Liver (tissue), 7 donors: ENCODE measurements at regions not wholly inside any gene's neighbourhood (a gene's known extent, or its start where the extent isn't known, plus 50 kb on each side); places are given as distances from the start of the nearest gene placed in this dataset.

Experiments
- DNase-seq: peaks from one replicate; pipeline ENCODE4 v3.0.0-alpha.2; 2017; ENCODE audit warnings: low spot score
- H3K27ac ChIP-seq, 2 donors: one replicate each; pipeline ENCODE4 v1.7.0; 2013; ENCODE audit warnings: inconsistent platforms in 2 of 2, low read length in 2 of 2, control low read depth in 1 of 2, low read depth in 1 of 2, mild to moderate bottlenecking in 1 of 2
- H3K27me3 ChIP-seq, 4 donors: one replicate each; pipeline versions ENCODE4 v1.6.1 to v1.7.0; 2013; ENCODE audit warnings: low read length in 3 of 4, inconsistent platforms in 1 of 4, mild to moderate bottlenecking in 1 of 4, moderate library complexity in 1 of 4; ENCODE audit not compliant: control insufficient read depth in 4 of 4, insufficient read depth in 4 of 4
- H3K36me3 ChIP-seq, 4 donors: one replicate each; pipeline versions ENCODE4 v1.6.1 to v1.7.0; 2013; ENCODE audit warnings: low read length in 3 of 4, mild to moderate bottlenecking in 3 of 4, low read depth in 1 of 4, moderate library complexity in 1 of 4; ENCODE audit not compliant: control insufficient read depth in 4 of 4, insufficient read depth in 3 of 4
- H3K4me1 ChIP-seq, 4 donors: one replicate each; pipeline versions ENCODE4 v1.6.1 to v1.7.0; 2013; ENCODE audit warnings: low read length in 3 of 4, mild to moderate bottlenecking in 3 of 4, moderate library complexity in 1 of 4; ENCODE audit not compliant: control insufficient read depth in 4 of 4, insufficient read depth in 4 of 4
- H3K4me3 ChIP-seq, 3 donors: one replicate each; pipeline versions ENCODE4 v1.6.1 to v1.7.0; 2013; ENCODE audit warnings: low read length in 3 of 3, control low read depth in 1 of 3, low read depth in 1 of 3, mild to moderate bottlenecking in 1 of 3
- H3K9ac ChIP-seq, 2 donors: one replicate each; pipeline ENCODE4 v1.7.0; 2013; ENCODE audit warnings: low read length in 2 of 2, mild to moderate bottlenecking in 2 of 2, moderate library complexity in 2 of 2, control low read depth in 1 of 2, low read depth in 1 of 2
- H3K9me3 ChIP-seq, 4 donors: one replicate each; pipeline versions ENCODE4 v1.6.1 to v1.7.0; 2013; ENCODE audit warnings: low read length in 3 of 4; ENCODE audit not compliant: control insufficient read depth in 4 of 4
- FOXA1 ChIP-seq: IDR thresholded peaks from 2 replicates; pipeline ENCODE4 v1.6.1; 2016; ENCODE audit warnings: antibody characterized with exemption
- FOXA2 ChIP-seq: IDR thresholded peaks from 2 replicates; pipeline ENCODE4 v1.6.1; 2016; ENCODE audit warnings: antibody characterized with exemption
- GABPA ChIP-seq, 2 donors: IDR thresholded peaks in 1 of 2; conservative IDR thresholded peaks in 1 of 2; 2 replicates each; pipeline ENCODE4 v1.6.1; 2016; ENCODE audit warnings: antibody characterized with exemption in 2 of 2, mild to moderate bottlenecking in 1 of 2, moderate library complexity in 1 of 2
- HNF4A ChIP-seq, 2 donors: conservative IDR thresholded peaks; 2 replicates each; pipeline ENCODE4 v1.6.1; 2016; ENCODE audit warnings: antibody characterized with exemption in 2 of 2, mild to moderate bottlenecking in 2 of 2
- HNF4G ChIP-seq: IDR thresholded peaks from 2 replicates; pipeline ENCODE4 v1.6.1; 2016; ENCODE audit warnings: antibody characterized with exemption
- JUND ChIP-seq, 2 donors: IDR thresholded peaks; 2 replicates each; pipeline ENCODE4 v1.6.1; 2016; ENCODE audit warnings: antibody characterized with exemption in 2 of 2
- NR2F2 ChIP-seq: IDR thresholded peaks from 2 replicates; pipeline ENCODE4 v1.6.1; 2016; ENCODE audit warnings: antibody characterized with exemption
- RAD21 ChIP-seq, 2 donors: IDR thresholded peaks; 2 replicates each; pipeline ENCODE4 v1.6.1; 2016; ENCODE audit warnings: antibody characterized with exemption in 2 of 2, mild to moderate bottlenecking in 2 of 2
- RXRA ChIP-seq, 2 donors: IDR thresholded peaks; 2 replicates each; pipeline ENCODE4 v1.6.1; 2017 to 2018; ENCODE audit warnings: antibody characterized with exemption in 2 of 2, mild to moderate bottlenecking in 1 of 2
- SP1 ChIP-seq: IDR thresholded peaks from 2 replicates; pipeline ENCODE4 v1.6.1; 2018; ENCODE audit warnings: antibody characterized with exemption, mild to moderate bottlenecking
- TAF1 ChIP-seq: conservative IDR thresholded peaks from 2 replicates; pipeline ENCODE4 v1.6.1; 2016; ENCODE audit warnings: antibody characterized with exemption, mild to moderate bottlenecking
- YY1 ChIP-seq: IDR thresholded peaks from 2 replicates; pipeline ENCODE4 v1.6.1; 2016; ENCODE audit warnings: antibody characterized with exemption, mild to moderate bottlenecking
- WGBS: extraction: QIAGEN DNeasy Blood & Tissue Kit; methylation state at CpG from one replicate; pipeline ENCODE4 v1.1.7; 2013; 5-methylcytosine and 5-hydroxymethylcytosine counted together
- TF ChIP-seq, protein P1 (sequence below): IDR thresholded peaks from 2 replicates; pipeline ENCODE4 v1.6.1; 2016; ENCODE audit warnings: antibody characterized with exemption
- TF ChIP-seq, protein P2 (sequence below): IDR thresholded peaks from 2 replicates; pipeline ENCODE4 v1.6.1; 2016; ENCODE audit warnings: antibody characterized with exemption, mild to moderate bottlenecking
- TF ChIP-seq, protein P3 (sequence below): IDR thresholded peaks from 2 replicates; pipeline ENCODE4 v1.6.1; 2016; ENCODE audit warnings: antibody characterized with exemption
- TF ChIP-seq, protein P4 (sequence below): IDR thresholded peaks from 2 replicates; pipeline ENCODE4 v1.6.1; 2016; ENCODE audit warnings: antibody characterized with exemption
- donor health status: healthy.
- donor health status: healthy.
- donor health status: healthy.
- donor health status: healthy.

GRCh38 chr11:128053981-128054931, 533.1 kb downstream of the ETS1 start:
- TF ChIP-seq SP1 = no peak
- TF ChIP-seq, protein P1, sequence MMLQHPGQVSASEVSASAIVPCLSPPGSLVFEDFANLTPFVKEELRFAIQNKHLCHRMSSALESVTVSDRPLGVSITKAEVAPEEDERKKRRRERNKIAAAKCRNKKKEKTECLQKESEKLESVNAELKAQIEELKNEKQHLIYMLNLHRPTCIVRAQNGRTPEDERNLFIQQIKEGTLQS = no peak
- TF ChIP-seq YY1 = no peak
- TF ChIP-seq, protein P2, sequence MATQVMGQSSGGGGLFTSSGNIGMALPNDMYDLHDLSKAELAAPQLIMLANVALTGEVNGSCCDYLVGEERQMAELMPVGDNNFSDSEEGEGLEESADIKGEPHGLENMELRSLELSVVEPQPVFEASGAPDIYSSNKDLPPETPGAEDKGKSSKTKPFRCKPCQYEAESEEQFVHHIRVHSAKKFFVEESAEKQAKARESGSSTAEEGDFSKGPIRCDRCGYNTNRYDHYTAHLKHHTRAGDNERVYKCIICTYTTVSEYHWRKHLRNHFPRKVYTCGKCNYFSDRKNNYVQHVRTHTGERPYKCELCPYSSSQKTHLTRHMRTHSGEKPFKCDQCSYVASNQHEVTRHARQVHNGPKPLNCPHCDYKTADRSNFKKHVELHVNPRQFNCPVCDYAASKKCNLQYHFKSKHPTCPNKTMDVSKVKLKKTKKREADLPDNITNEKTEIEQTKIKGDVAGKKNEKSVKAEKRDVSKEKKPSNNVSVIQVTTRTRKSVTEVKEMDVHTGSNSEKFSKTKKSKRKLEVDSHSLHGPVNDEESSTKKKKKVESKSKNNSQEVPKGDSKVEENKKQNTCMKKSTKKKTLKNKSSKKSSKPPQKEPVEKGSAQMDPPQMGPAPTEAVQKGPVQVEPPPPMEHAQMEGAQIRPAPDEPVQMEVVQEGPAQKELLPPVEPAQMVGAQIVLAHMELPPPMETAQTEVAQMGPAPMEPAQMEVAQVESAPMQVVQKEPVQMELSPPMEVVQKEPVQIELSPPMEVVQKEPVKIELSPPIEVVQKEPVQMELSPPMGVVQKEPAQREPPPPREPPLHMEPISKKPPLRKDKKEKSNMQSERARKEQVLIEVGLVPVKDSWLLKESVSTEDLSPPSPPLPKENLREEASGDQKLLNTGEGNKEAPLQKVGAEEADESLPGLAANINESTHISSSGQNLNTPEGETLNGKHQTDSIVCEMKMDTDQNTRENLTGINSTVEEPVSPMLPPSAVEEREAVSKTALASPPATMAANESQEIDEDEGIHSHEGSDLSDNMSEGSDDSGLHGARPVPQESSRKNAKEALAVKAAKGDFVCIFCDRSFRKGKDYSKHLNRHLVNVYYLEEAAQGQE = no peak
- TF ChIP-seq, protein P3, sequence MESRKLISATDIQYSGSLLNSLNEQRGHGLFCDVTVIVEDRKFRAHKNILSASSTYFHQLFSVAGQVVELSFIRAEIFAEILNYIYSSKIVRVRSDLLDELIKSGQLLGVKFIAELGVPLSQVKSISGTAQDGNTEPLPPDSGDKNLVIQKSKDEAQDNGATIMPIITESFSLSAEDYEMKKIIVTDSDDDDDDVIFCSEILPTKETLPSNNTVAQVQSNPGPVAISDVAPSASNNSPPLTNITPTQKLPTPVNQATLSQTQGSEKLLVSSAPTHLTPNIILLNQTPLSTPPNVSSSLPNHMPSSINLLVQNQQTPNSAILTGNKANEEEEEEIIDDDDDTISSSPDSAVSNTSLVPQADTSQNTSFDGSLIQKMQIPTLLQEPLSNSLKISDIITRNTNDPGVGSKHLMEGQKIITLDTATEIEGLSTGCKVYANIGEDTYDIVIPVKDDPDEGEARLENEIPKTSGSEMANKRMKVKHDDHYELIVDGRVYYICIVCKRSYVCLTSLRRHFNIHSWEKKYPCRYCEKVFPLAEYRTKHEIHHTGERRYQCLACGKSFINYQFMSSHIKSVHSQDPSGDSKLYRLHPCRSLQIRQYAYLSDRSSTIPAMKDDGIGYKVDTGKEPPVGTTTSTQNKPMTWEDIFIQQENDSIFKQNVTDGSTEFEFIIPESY = no peak
- no peak for TF ChIP-seq HNF4A (conservative IDR thresholded peaks at IDR 0.05)
- TF ChIP-seq GABPA (IDR thresholded peaks at IDR 0.05 in 1 of 2, conservative IDR thresholded peaks at IDR 0.05 in 1 of 2) = no peak
- TF ChIP-seq TAF1 = no peak
- TF ChIP-seq, protein P4, sequence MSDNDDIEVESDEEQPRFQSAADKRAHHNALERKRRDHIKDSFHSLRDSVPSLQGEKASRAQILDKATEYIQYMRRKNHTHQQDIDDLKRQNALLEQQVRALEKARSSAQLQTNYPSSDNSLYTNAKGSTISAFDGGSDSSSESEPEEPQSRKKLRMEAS = no peak
- TF ChIP-seq RAD21 (IDR thresholded peaks at IDR 0.05) = no peak
- Histone ChIP-seq H3K4me1 (no peaks in the 10 kb centered on the region), H3K9me3 (no peaks in the 10 kb centered on the region), H3K27me3 (no peaks in the 10 kb centered on the region), H3K27ac (no peak overlapping the region), H3K9ac (no peak overlapping the region), H3K4me3 (no peak overlapping the region), H3K36me3 (no peaks in the 10 kb centered on the region)
- WGBS = 58% methylated on average over 2 of the region's 2 CpGs
- DNase-seq = no peak

GRCh38 chr11:128052912-128053641, 534.3 kb downstream of the ETS1 start:
- no peak for DNase-seq
- no peak overlapping the region for H3K4me3 ChIP-seq
- no peak overlapping the region for H3K9ac ChIP-seq
- H3K4me1 ChIP-seq = no peaks in the 10 kb centered on the region
- H3K36me3 ChIP-seq = no peaks in the 10 kb centered on the region
- no peaks in the 10 kb centered on the region for H3K27me3 ChIP-seq
- H3K27ac ChIP-seq = no peak overlapping the region
- 61% methylated on average over 2 of the region's 2 CpGs for WGBS
- H3K9me3 ChIP-seq = no peaks in the 10 kb centered on the region
- TF ChIP-seq RXRA (IDR thresholded peaks at IDR 0.05) (no peak), SP1 (no peak), HNF4A (conservative IDR thresholded peaks at IDR 0.05) (no peak), NR2F2 (no peak), FOXA2 (no peak), FOXA1 (no peak), GABPA (IDR thresholded peaks at IDR 0.05 in 1 of 2, conservative IDR thresholded peaks at IDR 0.05 in 1 of 2) (no peak), RAD21 (IDR thresholded peaks at IDR 0.05) (no peak), HNF4G (no peak), TAF1 (no peak), YY1 (no peak), JUND (IDR thresholded peaks at IDR 0.05) (no peak)
- TF ChIP-seq, protein P2 = no peak
- TF ChIP-seq, protein P3 = no peak
- TF ChIP-seq, protein P1 = no peak
- TF ChIP-seq, protein P4 = no peak
